GM18870 (cell line): ENCODE measurements at regions not wholly inside any gene's neighbourhood (a gene's known extent, or its start where the extent isn't known, plus 50 kb on each side); places are given as distances from the start of the nearest gene placed in this dataset.

Experiments
- ATAC-seq: cut with Tn5 transposase; IDR thresholded peaks from one replicate; pipeline ENCODE4 v1.9.1; 2021; ENCODE audit warnings: moderate library complexity; ENCODE audit not compliant: unreplicated experiment

DNA sequence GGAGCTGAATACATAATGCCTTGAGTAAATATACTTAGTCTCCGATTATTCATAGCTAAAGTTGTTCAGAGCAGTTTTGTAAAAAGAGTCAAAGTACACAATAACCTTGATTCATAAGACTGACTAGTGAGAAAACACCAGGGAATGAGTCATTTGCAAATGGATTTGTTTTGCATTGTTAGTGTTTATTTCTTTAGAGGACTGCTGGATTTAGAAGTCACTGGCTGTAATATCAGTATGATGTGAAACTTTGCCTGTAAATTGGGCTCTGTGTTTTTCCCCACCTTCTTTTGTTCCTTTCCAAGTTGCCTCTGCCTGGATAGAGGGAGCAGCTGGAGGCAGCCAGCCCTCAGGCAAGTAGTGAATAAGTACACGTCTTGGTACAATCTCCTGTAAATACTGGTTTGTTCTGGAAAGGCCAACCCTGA, 474.7 kb downstream of the NUF2 start:
- no peak for ATAC-seq

DNA sequence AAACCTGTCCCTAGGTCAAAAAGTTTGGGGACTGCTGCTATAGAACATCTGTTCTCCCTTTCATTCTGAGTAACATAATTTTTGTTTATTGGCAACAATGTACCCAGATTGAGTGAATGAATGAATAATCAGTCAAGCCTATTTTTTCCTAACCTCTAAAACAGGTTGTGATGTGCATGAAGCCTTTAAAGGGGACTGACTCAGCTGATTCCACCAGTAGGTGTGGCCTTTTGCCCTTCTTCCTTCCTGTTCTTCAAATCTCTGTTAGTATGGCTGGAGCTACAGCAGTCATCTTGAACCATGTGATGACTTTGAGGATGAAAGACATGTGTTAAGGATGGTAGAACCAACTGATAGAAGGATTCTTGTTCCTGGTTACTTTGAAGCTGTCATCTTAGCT, 476.1 kb downstream of the NUF2 start:
- ATAC-seq, result no peak

DNA sequence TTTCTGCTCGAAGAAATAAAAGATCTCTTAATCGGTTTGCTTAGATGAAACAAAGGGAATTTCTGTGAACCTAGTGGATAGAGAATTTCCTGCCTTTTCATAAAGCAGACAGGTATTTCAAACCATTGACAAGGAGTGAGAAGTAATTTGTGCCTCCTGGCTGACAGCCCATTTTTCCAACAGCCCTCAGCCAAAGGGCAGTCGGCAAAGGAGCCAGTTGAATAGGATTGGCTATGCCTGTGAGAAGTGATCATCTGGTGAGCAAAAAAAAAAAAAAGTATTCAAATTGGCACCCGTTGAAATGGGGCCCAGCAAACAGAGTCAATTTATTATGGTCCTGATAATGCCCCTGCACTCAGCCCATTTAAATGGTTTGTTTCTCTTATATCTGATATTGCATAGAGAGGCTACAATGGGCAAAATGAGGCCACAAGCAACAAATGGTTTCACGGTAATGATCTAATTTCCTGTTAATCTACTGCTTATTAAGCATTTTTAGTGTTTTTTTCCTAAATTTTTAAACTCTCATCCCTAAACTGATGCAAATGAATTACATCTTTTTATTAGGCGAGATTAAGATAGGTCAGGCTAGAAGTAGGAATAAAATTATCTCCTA, 477.5 kb downstream of the NUF2 start:
- no peak for ATAC-seq

DNA sequence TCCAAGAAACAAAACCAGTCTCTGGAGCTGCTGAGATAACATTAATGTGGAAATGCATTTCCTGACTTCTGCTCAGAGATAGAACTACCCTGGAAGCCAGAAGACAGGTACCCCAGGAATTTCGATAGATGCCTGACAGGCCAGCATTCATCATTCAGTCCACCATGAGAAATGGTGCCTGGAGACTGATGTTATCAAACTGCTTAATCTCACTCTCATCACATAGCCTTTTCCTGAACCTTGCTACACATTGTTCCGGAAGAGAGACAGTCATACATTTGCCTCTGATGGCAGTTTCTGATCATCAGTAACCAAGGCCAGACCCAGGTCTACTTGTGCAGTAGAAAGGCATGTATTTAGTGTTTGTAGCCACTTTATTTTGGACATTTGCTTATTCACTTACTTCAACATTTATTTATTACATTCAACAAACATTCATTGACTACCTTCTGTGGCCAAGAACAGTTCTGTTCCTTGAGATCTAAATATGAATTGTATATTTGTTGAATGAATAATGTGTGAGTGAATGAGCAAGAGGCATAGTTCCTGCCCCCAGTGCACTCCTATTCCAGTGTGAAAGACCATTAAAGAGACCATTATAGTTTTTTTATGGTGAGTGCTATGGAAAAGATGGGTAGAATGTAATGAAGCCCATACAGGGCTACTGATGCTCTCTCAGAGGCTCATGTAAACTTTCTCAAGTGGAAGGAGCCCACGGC, 485.7 kb downstream of the NUF2 start:
- no peak for ATAC-seq

DNA sequence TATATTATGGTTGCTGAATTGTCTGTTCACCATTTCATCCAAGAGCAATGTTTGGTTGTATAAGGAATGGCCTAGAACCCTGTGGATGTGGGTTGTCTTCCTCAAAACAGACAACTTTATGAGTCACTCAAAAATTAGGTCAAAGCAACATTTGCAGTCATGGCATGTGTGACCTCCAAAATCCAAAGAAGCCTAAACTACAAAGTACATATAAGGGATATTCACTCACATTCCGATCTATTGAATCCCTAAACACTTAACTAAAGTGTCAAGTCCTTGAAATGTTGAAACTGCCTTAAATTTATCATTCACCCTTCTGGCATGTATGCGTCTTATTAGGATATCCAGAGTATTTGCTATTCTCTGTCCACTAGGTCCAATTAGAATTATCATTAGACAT, 491.5 kb downstream of the NUF2 start:
- ATAC-seq, result no peak

DNA sequence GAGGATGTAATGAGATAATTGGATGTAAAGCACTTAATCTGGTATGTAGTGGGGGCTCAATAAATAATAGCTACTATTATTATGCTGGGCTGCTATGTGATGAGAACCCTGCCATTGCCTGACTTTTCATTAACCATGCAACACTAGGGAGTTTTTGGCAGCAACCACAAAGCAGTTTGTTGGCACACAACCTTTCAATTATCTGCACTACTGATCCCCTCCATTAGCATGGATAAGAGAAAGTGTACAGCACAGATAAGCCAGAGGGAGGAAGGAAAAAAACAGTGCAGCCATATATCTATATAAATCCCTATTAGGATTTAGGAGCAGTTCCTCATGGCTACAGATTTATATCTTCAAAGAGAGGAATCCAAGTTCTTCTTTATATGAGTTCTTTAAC, 498.5 kb downstream of the NUF2 start:
- no peak for ATAC-seq

DNA sequence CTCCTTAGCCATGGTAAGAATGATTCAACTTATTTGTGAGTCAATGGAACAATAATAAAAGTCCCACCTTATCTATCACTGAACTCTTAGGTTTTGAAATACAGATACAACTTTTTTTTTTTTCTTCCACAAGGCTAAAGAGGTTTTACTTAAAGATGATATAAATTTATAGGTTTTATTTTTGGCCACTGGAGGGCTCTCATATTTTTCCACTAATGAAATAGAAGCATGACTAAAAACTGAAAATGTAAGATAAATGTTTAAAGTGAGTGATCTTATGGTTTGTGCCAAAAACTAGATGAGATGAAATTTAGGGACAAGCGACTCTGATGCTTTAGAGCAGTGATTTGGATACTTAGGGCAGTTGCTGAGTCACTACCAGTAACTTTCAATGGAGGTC, 499.0 kb downstream of the NUF2 start:
- no peak for ATAC-seq

DNA sequence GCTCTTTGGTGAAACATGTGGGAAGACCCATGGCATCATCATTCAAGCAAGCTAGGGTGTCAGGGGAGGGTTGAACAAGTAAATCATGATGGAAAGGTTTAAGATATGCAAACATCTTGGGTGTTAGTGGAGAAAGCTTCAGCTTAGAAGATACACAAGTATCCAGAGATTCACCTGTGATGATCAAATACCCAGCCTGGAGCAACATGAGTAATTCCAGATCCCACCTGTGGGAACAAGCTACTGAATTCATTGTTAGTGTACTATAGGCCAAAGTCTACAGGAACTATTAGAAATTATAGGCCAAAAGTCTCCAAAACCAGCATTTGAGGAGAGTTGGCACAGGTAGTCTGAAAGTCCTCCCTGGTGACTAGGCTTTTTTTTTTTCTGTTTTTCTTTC, 499.9 kb downstream of the NUF2 start:
- ATAC-seq, result no peak

DNA sequence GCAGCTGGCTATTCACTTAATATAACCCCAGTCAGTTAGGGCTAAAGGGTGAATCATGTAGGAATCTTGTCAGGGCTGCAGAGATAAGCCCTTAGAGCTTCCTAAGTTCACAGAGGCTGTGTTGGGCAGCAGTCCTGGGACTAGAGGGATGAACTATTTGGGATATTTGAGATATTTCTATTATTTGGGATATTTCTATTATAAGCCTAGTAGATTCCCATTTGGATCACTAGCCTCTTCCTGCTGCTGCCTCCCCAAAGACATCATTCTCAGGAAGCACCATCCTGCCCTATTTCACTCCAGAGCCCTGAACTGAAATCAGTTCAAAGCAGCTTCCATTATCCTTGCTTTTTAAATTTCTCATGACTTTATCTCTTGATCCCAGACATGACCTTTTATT, 501.3 kb downstream of the NUF2 start:
- no peak for ATAC-seq

DNA sequence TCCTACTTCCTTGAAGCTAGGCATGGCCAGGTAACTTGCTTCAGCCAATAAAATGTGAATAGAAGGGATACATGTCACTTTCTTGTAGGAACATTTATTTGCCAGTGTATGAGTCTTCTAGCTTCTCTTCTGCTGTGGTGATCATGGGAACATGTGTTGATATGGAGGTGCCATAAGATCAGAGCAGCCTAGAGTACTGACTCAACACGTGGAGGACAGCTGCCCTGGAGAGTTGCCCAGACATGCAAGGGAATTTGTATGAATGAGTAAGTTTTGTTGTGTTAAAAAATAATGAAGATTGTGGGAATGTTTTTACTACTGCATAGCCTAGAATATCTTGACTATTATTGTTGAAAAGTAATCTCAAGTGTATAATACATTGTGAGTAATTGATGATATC, 502.3 kb downstream of the NUF2 start:
- ATAC-seq, result no peak

DNA sequence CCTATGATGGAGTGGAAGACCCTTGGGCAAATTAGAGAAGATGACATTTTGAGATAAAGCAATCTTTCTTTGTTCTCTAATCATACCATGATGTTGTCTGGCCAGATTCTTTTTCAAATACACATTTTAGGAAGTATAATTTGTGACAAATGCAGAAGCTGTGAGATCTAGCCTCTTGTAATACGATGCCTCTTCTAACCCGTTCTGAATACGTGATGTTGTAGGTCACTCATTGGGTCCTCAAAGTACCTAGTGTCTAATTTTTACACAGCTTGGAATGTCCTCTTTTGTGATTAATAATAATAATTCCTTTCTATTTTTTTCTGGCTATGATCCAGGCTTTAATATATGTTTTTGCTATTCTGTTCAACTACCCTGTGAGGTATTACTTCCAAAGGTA, 502.7 kb downstream of the NUF2 start:
- ATAC-seq, result no peak

DNA sequence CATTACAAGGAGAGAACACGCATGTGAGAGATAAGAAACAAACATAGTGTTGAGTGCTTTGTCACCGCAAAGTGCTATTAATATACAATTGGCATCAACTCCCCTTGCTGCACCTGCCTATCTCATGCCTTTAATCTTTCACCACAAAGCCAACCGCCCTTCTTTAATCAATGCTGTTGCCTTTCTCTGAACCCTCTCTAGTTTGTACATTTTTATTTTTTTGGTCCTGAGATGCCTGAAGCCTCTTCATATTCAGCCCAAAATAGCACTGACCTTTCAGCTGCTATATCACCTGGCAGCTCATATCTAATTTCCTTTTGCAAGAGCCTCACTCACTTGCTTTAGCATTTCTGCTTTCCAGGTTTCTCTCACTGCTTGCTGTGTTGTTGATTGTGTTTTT, 504.7 kb downstream of the NUF2 start:
- ATAC-seq, result no peak

DNA sequence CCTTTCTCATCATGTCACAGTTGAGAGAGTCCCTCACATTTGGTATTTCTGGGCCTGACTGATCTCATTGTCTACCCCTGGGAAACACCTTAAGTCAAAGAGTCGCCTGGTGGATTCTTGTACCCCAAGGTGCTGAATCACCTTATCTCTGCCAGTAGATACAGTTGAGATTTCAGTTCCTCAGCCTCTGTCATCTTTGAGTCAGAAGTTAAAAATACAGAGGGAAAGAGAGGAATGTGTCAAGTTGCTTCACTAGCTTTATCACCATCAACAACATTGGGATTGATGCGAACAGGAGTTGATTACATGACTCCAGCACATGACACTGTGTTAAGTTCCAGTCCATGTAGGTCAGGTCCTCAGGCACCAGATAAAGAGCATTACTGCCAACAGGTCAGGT, 513.0 kb downstream of the NUF2 start:
- no peak for ATAC-seq

DNA sequence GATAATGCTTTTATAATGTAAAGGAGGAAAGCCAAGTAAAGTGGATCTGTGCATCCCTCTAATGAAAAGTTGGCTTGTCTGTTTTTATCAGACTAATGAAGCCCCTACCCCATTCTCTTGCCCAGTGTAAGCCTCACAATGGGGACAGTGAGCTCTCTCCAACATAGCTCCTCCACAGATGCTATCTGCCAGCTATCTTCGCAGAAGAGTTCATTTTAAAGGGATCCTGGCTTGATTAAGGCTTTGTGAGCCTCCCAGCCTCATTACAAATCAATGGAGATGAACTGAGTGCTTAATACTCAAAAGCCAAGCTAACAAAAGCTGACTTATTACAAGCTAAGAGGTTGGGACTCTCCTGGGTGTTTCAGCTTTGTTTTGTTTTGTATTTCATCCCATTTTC, 514.7 kb downstream of the NUF2 start:
- ATAC-seq, result no peak

DNA sequence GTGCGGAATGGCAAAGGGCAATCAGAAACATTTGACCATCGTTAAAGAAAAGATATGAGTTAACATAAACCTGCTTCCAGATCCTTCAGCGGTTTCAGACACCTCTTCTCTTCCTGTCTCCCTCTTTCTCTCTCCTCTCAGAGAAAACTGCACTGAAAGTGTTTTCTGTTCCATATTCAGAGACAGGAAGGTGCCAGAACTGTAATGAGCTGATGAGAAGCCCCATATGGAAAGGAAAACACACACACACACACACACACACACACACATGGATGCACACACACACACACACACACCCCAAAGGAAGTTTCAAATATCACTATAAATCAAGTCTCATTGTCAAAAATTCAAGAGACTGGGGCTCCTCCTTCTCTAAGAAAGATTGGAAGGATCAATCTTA, 515.5 kb downstream of the NUF2 start:
- no peak for ATAC-seq

DNA sequence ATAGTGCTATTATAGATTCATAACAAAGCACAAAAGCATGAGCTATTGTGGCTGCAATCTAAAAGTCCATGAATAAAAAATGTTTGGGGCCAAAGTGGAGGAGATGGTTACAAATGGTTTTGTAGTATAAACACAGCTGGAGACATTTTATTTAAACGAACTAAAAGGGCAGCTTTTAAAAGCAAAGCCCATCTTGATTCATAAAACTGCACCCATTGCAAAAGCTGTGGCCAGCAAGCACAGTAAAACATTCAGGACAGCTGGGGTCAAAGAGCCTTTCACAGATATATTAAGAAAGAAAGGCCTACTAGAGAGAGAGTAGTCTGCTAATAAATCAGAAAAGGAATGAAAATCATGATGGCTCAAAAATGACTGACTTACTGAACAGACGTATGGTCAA, 520.8 kb downstream of the NUF2 start:
- ATAC-seq, result no peak

DNA sequence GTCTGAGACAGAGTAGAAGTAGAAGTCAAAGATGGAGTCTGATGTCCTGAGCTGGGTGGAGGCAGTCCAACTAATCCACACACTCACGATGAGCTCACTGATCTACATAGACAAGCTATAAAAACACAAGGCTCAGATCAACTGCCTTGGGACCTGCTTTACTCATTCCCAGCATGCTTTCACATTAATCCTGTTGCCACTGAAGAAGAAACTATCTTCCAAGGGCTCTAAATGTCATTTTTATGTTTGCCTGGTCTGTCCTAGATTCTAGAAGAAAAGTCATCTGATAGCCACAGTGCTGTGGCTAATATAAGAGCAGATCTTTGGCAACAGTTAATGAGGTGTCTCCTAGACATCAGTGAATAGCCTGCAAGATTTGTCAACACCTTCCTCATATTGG, 522.7 kb downstream of the NUF2 start:
- no peak for ATAC-seq

DNA sequence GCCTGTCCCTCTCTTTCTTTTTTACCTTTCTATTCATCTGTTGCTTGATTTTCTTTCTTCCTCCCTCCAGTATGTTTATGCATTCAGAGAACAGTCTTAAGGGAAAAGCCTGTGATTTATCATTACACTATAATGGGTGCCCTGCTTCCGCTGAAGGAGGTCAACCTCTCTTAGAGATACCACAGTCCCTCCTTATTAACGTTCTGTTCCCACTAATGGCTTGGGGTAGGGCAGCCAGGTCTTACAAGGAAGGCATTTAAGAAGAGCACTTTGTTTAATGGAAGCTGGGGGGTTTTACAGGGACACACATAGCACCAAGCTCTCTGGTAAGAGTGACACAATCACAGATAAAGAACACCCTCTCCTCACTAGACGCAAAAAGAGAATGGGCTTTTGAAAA, 523.5 kb downstream of the NUF2 start:
- ATAC-seq, result no peak

DNA sequence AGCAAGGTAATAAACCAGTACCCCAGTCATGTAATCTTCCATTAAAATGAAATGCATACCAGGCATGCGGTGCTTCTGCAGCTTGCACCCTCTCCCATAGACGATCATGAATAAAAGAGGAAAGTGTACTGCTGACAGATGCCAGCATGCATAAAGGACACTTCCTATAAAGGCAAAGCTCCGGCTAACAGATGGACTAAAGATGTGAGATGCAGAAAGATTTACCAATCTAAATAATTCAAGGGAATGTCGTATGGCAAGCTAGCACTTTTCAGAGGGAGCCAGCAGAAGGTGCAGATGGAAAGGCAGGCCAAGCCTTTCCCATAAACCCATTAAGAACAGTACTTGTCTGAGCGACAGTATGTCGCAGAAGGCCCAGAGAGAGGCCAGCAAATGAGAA, 542.0 kb downstream of the NUF2 start:
- no peak for ATAC-seq

DNA sequence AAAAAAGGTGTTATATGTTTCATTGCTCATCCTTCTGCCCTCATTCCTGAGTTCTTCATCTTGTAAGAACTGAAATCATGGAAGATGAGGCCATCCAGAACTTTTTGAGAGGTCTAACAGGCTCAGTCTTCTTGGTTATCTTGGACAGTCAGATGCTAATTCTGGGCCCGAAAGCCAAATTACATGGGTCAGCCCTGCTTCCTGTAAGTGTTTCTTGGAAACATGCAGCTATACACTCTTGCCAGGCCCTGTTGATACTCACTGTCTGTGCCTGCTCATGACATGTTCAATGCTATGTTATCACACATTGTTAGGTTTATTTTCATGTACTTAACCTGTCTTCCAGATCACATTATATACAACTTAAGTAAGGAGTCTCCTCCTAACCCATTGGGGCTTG, 542.5 kb downstream of the NUF2 start:
- ATAC-seq, result no peak

DNA sequence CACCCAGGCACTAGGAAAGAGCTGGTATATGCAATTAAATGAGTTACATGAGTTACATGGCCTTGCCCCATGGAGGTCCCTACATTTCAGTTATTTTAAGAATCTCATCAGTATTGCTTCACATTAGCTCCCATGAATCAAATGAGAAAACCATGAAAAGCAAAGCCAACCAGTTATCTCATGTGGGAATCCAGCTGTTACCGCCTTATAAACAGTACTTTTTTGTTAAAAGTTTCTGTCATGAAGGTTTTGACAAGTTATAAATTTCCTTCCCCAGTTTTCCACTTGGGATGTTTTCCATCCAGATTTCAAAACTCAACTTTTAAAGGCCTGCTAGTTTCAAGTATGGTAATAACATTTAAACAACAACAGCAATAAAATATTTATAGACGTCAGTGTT, 544.8 kb downstream of the NUF2 start:
- ATAC-seq, result no peak

DNA sequence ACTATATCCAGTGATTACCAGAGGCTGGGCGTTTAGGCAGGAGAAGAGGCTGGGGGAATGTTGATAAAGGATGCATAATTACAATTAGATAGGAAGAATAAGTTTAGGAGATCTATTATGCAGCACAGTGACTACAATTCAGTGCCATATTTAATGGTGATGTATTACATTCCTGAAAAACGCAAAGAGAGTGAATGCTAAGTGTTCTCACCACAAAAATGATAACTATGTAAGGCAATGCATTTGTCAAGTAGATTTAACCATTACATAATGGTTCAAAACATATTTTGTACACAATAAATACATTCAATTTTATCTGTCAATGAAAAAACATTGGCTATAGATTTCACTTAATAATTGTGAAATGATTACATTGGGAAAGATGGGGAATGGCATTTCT, 548.9 kb downstream of the NUF2 start:
- ATAC-seq, result no peak

DNA sequence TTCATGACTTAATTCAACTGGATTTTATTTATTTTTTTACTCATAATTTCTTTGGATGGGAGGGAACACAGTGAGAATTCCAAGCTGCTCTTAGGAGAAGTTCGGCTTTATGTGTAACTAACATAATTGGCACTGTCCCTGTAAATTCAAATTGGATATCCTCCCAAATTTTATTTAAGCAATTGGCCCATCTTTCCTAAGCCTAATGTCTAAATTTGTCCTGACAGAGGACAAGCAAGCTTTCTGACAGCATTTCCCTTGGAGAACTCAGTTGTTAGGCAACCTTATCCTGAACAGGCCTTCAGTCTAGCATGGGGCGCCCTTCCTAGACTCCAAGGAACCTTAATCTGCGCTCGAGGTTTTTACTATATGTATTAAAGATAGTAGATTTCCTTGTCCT, 550.3 kb downstream of the NUF2 start:
- ATAC-seq, result no peak
